Stomach (tissue), 8 donors: ENCODE measurements at regions not wholly inside any gene's neighbourhood (a gene's known extent, or its start where the extent isn't known, plus 50 kb on each side); places are given as distances from the start of the nearest gene placed in this dataset.

ENCODE experiments used
- DNase-seq, 2 donors: peaks; one replicate each; pipeline versions ENCODE4 v3.0.0 to v3.0.0-alpha.2; 2013 to 2019
- H3K27ac ChIP-seq, 5 donors: fragments of 200-600 bp in 4 of 5; sonication (generic) in 4 of 5; one replicate each; pipeline ENCODE4 v1.5.1; 2013 to 2019; ENCODE audit warnings: mild to moderate bottlenecking in 1 of 5, moderate library complexity in 1 of 5
- H3K27me3 ChIP-seq, 3 donors: fragments of 200-600 bp; sonication (generic); one replicate each; pipeline ENCODE4 v1.5.1; 2017 to 2019; ENCODE audit warnings: mixed run types in 1 of 3
- H3K36me3 ChIP-seq, 4 donors: fragments of 200-600 bp; sonication (generic); 1 replicate in 3 of 4; 2 replicates in 1 of 4; pipeline ENCODE4 v1.5.1; 2016 to 2019
- H3K4me1 ChIP-seq, 4 donors: fragments of 200-600 bp; sonication (generic); one replicate each; pipeline ENCODE4 v1.5.1; 2016 to 2019
- H3K4me3 ChIP-seq, 4 donors: fragments of 200-600 bp; sonication (generic) in 3 of 4; one replicate each; pipeline ENCODE4 v1.5.1; 2016 to 2019; ENCODE audit warnings: mild to moderate bottlenecking in 1 of 4
- H3K9me3 ChIP-seq, 4 donors: fragments of 200-600 bp; sonication (generic); one replicate each; pipeline ENCODE4 v1.5.1; 2016 to 2019
- CTCF ChIP-seq, 7 experiments: fragments of 450-650 bp in 4 of 7; fragments of 200-600 bp in 3 of 7; sonication (generic) in 3 of 7; IDR thresholded peaks; one replicate each; pipeline ENCODE4 v1.5.1; 2016 to 2019; ENCODE audit warnings: antibody characterized with exemption in 7 of 7, control low read depth in 2 of 7, mild to moderate bottlenecking in 1 of 7
- EP300 ChIP-seq: sonication (generic); formaldehyde crosslinking; IDR thresholded peaks from one replicate; pipeline ENCODE4 v1.6.1; 2017; ENCODE audit warnings: antibody characterized with exemption
- POLR2A ChIP-seq, 4 donors: fragments of 450-650 bp; IDR thresholded peaks; one replicate each; pipeline ENCODE4 v1.6.1; 2016; ENCODE audit warnings: antibody characterized with exemption in 4 of 4, control low read depth in 2 of 4, mild to moderate bottlenecking in 1 of 4, moderate library complexity in 1 of 4
- POLR2AphosphoS5 ChIP-seq, 3 donors: sonication (generic); formaldehyde crosslinking; IDR thresholded peaks; one replicate each; pipeline ENCODE4 v1.6.1; 2016; ENCODE audit warnings: antibody characterized with exemption in 3 of 3
- WGBS, 5 donors: extraction: QIAGEN DNeasy Blood & Tissue Kit in 3 of 5; methylation state at CpG; one replicate each; pipeline versions ENCODE4 v1.1.5 to v1.1.7; 2013 to 2018; 5-methylcytosine and 5-hydroxymethylcytosine counted together
- intact Hi-C: fragments of 100-400 bp; cut with DNase I; formaldehyde crosslinking; loops from one replicate; pipeline ENCODE4 v1.15.1; 2023; ENCODE audit warnings: low total_unique reads
- donor health status: healthy with polysubstance abuse.
- donor health status: Bipolar disorder and iron deficiency.
- donor health status: healthy.

- H3K4me1 ChIP-seq = no peaks in the 10 kb centered on the region
- H3K27ac ChIP-seq = no peak overlapping the region
- intact Hi-C loops = no loop called here
- H3K4me3 ChIP-seq = no peak overlapping the region
- no peaks in the 10 kb centered on the region for H3K9me3 ChIP-seq
- DNase-seq = no peak
- 64 to 82% (median 73%) methylated on average over 1 of the region's 1 CpG for WGBS, 5 donors
- no peaks in the 10 kb centered on the region for H3K36me3 ChIP-seq
- no peaks in the 10 kb centered on the region for H3K27me3 ChIP-seq
- TF ChIP-seq EP300 (no peak), POLR2A (IDR thresholded peaks at IDR 0.05) (no peak), CTCF (IDR thresholded peaks at IDR 0.05) (no peak), POLR2AphosphoS5 (IDR thresholded peaks at IDR 0.05) (no peak)
Measured at GRCh38 chr13:89763005-89763404, 1584.5 kb upstream of the MIR17HG start.

GRCh38 chr13:89783221-89783755, 1564.2 kb upstream of the MIR17HG start:
- Histone ChIP-seq H3K36me3 (no peaks in the 10 kb centered on the region), H3K4me3 (no peak overlapping the region), H3K4me1 (no peaks in the 10 kb centered on the region), H3K9me3 (peaks cover 0 to 9% (median 0%) of the 10 kb centered on the region in 4 donors), H3K27ac (no peak overlapping the region), H3K27me3 (no peaks in the 10 kb centered on the region)
- DNase-seq = no peak
- TF ChIP-seq CTCF (IDR thresholded peaks at IDR 0.05) (no peak), POLR2AphosphoS5 (IDR thresholded peaks at IDR 0.05) (no peak), EP300 (no peak), POLR2A (IDR thresholded peaks at IDR 0.05) (no peak)
- intact Hi-C loops = no loop called here
- WGBS, 5 donors = 75 to 84% (median 81%) methylated on average over 4 to 5 of the region's 5 CpGs

GRCh38 chr13:89784161-89784809, 1563.2 kb upstream of the MIR17HG start:
- Histone ChIP-seq H3K36me3 (no peaks in the 10 kb centered on the region), H3K27ac (no peak overlapping the region), H3K27me3 (no peaks in the 10 kb centered on the region), H3K9me3 (peaks cover 0 to 9% (median 0%) of the 10 kb centered on the region in 4 donors), H3K4me1 (no peaks in the 10 kb centered on the region), H3K4me3 (no peak overlapping the region)
- 86 to 96% (median 92%) methylated on average over 10 to 13 of the region's 13 CpGs for WGBS, 5 donors
- TF ChIP-seq EP300 (no peak), POLR2AphosphoS5 (IDR thresholded peaks at IDR 0.05) (no peak), CTCF (IDR thresholded peaks at IDR 0.05) (no peak), POLR2A (IDR thresholded peaks at IDR 0.05) (no peak)
- no peak for DNase-seq
- intact Hi-C loops = no loop called here

- Histone ChIP-seq H3K4me3 (no peak overlapping the region), H3K4me1 (no peaks in the 10 kb centered on the region), H3K27ac (no peak overlapping the region), H3K9me3 (peaks cover 0 to 9% (median 0%) of the 10 kb centered on the region in 4 donors), H3K36me3 (no peaks in the 10 kb centered on the region), H3K27me3 (no peaks in the 10 kb centered on the region)
- WGBS, 5 donors = 75 to 97% (median 81%) methylated on average over 1 of the region's 1 CpG
- TF ChIP-seq POLR2A (IDR thresholded peaks at IDR 0.05) = no peak
- TF ChIP-seq CTCF (IDR thresholded peaks at IDR 0.05) = no peak
- TF ChIP-seq POLR2AphosphoS5 (IDR thresholded peaks at IDR 0.05) = no peak
- TF ChIP-seq EP300 = no peak
- intact Hi-C loops = no loop called here
- no peak for DNase-seq
Measured at GRCh38 chr13:89786531-89786930, 1561.0 kb upstream of the MIR17HG start.
